ENCODE measurements at regions not wholly inside any gene's neighbourhood (a gene's known extent, or its start where the extent isn't known, plus 50 kb on each side); places are given as distances from the start of the nearest gene placed in this dataset.

DNA sequence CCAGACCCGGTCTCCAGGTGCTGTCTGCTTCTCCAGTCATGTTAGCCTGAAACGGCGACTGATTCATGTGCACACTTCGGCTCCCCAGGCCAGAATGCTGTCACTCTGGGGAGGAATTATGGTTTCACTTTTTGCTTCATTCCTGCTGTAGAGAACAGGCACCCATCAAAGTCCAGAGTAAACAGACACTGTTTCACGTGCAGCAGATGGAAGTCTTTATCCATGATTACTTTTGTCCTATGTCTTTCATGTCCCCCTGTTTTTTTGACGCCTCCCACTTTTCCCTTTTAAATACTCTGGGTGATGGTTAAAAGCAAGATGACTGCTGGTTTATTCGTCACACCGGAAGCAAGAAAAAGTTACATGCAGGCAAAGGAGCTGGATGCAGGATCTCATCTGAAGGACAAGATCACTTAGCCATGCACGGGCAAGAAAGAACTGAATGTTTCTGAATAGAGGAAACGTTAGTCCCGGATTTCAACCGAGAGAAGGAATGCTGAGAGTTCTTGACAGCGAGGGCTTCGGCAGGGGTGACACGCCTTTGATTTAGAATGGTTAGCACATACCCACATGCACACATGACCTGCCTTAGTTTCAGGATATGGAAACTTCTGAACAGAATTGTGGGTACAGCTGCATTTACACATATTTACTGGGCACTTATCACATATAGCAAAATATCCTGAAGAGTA, 250.0 kb upstream of the KLF6 start:
- no peak for DNase-seq

DNA sequence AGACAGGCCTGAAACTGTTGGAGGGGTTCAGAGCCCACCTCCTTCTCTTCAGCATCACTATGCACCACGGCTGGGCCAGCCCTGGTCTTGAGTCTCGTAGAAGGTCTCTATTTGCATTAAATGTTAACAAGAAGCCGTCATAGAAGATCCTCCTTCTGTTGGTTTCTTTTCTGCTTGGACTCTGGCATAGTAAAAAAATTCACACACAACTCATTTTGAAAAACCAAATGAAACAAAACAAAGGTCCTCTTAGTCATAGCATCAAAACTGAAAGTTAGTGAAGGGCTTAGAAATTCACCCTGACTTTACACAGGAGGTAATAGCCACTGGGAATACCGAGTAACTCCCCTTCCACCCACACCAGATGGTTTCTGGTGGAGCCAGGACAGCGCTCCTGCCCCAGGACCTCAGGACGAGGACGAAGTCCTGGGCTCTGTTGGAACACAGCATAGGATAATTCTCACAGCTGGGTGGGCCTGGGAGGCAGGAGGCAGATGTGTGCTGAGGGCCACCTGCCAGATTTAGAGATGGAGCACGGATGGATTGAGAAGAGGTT, 248.4 kb upstream of the KLF6 start:
- DNase-seq, result no peak

DNA sequence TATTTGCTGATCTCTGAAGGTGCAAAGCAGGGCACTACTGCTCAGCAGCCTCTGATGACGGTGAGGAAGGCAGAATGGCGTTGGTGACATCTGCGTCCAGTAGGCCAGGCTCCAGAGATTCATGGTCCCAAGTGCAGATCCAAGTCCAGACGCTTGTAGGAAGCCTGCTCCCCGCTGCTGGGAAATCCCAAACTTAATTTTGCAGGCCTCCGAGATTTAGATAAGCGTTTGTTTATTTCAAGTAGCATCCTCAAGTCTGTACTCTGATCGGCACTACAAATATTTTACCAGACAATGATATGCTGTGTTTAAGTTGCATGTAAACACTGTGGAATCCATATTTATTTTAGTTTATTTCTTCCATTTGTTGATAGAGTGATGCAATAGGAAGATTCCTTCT, 244.9 kb upstream of the KLF6 start:
- no peak for DNase-seq

DNA sequence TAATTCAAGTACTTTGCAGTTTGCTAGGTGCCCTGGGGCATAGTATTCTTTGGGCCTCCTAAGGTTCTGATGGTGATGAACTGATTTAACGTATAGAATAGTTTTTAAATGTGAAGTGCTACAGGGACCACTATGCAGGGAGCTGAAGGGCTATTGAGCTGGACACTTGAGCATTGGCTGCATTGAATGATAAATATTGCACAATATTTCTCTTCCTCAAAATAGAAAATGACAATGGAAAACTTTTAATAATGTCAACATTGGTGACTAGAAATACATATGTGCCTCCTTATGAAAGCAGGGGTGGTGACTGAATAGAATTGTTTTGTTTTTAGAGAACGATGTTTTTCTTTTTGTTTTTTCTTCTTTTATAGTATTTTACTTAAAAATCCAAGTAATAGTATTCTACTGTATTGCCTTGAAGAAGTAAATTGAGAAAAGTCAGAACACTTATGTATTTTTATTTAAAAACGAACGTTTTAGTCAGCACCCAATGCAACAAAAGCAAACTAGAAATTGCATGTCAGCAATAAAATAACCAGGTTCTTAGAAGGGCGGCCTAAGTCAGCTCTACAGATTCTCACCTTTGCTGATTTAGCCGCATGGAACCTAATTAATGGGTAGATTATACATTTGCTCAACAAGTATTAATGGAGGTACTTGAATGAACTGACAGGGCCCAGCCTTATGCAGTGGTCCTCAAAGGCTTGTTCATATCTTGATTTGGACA, 244.0 kb upstream of the KLF6 start:
- no peak for DNase-seq

DNA sequence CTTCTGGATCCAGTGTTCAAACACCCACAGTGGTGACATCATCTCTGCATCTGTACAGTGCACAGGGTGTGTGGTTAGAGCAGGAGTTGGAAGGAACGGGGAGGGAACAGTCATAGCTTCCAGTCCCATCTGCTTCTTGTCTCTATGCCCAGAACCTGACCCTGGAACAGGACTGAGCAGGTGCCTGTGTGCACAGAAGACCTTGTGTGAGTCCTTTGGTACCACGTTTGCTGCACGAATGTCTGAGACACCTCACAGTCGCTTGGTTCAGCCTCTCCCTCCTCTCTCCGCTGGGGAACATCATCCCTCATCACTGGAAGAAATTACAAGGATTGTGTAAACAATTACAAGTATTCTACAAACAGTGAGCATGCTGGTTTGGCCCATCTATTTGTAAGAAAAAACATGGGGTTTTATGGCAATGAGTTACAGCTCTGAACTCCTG, 243.0 kb upstream of the KLF6 start:
- DNase-seq, result no peak

DNA sequence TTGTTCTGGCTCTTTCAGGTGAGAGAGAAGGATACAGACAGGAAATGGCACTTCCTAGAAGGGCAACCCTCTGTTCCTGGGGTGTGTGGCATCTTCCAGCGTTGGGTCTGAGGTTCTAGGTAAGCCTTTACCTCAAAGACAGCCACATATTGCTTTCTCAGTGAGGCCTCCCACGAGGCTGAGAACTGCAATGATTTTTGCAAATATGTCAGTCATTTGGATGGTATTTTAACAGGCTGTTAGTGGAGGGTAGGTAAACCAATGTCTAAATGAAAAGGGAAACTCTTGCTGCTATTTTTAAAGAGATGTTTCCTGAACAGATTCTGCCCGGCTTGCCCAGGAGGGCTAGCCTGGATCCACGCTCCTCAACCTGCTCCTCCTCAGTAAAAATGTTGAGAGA, 240.3 kb upstream of the KLF6 start:
- no peak for DNase-seq

DNA sequence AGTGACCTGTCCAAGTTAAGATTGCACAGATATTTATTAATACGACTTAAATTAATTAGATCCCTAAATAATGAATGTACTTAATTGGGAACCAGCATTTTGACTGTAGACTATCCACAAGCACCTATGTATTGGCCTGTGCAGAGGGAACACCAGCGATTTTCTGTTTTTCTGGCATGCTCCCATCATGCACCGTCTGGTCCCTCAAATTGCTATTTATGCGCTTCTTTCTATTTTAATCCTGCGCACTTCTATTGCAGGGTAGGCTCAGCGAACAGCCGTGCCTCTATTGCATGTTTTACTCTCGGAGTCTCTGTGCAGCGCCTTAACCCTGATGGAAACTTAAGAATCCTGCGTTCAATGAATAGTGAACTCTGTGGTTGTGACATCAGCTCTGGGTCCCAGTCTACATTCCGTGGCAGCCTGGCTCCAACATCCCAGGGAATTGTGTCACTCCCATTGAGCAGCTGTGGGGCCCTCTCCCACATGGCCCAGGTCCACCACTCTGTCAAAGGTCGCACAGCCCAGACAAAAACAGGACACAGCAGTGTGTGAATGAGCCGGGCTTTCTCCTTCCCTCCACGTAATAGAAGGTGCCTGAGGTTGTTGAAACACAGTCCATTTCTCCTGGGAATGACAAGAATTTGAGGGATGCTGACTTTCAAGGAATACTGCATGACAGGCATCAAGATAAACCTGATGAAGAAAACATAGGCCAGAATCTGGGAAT, 239.7 kb upstream of the KLF6 start:
- no peak for DNase-seq

DNA sequence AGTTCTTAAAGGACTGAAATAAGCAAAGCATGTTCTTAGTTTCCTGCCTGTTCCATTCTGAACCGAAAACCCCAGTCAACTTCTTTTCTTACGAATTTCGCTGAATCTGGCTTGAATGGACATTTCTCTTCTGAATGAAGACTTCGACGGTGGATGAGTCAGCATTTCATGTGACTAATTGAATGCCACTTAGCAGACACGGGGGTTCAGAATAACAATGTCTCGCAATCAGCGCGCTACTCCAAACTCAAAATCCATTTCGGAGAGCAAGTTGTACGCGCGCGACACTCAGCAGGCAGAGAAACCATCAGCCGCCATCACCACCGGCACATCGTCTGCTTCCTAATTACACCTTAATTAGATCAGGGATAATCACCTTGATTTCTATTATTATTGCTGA, 239.0 kb upstream of the KLF6 start:
- no peak for DNase-seq

DNA sequence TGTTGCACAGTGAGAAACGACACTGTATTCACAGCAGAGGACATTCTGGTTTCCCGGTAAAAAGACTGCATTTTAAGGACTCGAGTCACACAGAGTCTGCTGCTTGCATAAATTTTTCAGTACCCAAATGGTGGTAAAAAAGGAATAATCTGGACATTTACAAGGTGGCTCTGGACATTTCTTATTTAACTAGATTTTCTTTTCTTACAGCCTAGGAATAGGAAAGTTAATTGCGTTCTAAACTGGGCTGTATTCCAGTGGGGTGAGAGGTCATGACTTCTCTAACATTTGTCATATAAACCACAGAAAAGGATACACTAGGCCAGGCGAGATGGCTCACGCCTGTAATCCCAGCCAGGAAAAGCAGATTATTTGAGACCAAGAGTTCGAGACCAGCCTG, 237.5 kb upstream of the KLF6 start:
- no peak for DNase-seq

DNA sequence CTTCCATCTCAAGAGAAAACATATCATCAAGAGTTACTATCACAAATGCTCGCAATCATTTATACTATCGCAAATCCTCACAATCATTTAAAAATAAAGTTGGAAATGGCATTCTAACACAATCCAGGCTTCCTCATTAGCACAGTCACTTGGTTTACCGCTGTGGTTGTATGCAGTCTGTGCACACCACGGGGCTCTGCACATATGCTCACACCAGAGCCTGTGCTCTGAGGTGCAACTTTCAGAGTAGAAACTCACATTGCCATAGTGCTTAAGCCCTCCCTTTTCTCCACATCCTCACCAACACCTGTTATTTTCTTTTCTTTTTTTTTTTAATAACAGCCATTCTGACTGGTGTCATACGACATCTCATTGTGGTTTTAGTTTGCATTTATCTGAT, 235.6 kb upstream of the KLF6 start:
- DNase-seq, result no peak

DNA sequence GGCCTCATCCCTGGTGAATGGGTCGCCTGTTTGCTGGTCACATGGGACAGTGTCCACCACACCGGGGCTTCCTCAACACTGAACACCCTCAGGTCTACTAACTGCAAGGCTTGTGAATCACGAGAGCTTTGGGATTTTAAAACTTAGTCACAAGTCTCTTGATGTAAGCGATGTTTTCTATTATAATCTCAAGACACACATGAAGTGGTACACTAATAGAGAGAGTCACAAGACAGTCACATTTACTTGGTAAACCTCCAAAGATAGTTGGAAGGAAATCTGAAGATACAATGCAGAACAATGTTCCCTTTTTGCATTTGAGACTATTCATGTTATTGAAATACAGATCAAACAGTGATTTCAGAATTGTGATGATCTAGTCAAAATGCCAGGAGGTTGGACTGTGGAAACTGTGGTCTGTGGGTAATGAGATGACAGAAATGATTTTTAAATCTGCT, 233.1 kb upstream of the KLF6 start:
- no peak for DNase-seq

DNA sequence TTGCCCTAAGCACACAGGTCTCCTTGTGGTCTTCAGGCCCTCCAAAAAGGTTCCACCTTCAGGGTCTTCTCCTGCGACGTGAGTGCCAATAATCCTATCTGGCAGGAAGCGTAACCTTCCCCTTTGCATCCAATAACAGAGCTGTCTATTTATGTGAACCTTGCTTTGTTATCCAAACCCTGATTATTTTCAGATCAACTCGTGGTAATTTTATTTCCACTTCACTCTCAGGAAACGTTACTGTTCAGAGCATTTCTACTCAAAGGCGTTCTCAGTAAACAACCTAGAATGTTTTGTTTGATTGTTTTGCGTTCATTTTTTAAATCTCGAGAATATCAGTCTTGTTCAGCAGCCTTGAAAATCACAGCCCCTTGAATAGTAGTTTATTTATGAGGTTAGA, 232.3 kb upstream of the KLF6 start:
- DNase-seq, result no peak

DNA sequence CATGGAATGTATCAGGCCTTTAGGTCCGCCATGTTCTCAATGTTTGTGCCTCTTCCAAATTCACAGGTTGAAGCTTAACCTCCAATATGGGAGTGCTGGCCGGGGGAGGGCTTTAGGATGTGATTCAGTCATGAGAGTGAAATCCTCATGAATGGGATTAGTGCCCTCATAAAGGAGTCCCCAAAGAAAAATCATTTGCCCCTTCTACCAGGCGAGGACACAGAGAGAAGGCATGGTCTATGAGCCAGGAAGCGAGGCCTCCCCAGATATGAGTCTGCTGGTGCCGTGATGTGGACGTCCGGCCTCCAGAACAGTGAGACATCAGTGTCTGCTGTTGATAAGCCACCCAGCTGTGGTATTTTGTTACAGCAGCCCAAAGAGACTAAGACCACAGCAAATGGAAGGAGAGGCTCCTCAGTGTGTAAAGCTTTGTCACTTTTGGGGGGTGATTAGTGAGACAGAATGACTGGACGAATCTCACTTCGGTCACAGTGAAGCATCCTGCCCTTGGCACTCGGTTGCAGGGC, 231.3 kb upstream of the KLF6 start:
- DNase-seq, result no peak

DNA sequence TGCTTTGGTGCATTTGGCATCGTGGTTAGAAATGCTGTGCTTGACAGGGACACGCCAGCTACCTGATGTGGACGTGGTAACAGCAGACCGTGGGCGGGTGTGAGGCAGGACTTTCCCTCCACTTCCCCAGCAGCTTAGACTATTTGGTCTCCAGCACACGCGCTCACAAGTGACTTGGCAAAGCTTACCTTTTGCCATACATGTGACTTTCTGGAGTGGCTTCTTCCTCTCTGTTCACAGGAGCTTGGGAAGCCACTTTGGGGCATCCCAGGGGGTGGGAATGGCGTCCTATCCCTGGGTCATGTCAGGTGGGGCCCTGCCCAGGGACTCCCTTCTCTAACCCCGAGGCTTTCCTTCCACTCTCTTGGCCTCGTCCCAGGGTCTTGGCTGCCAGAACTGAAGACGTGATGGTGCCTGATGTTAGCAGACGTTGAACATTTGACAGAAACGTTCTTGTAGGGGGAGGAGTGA, 228.7 kb upstream of the KLF6 start:
- no peak for DNase-seq

DNA sequence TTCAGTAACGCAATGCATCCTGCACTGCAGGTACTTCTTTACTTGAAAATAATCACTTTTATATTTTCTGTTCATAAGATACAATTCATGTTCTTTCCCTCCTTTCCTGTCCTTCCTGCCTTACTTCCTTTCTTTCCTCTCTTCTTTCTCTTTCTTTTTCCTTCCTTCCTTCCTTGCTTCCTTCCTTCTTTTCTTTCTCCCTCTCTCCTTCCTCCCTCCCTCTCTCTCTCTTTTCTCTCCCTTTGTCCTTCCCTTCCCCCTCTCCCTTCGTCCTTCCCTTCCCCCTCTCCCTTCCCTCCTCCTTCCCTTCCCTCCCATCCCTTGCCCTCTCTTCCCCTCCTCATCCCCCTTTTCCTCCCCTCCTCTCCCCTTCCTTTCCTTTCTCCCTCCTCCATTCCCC, 227.8 kb upstream of the KLF6 start:
- DNase-seq, result no peak

DNA sequence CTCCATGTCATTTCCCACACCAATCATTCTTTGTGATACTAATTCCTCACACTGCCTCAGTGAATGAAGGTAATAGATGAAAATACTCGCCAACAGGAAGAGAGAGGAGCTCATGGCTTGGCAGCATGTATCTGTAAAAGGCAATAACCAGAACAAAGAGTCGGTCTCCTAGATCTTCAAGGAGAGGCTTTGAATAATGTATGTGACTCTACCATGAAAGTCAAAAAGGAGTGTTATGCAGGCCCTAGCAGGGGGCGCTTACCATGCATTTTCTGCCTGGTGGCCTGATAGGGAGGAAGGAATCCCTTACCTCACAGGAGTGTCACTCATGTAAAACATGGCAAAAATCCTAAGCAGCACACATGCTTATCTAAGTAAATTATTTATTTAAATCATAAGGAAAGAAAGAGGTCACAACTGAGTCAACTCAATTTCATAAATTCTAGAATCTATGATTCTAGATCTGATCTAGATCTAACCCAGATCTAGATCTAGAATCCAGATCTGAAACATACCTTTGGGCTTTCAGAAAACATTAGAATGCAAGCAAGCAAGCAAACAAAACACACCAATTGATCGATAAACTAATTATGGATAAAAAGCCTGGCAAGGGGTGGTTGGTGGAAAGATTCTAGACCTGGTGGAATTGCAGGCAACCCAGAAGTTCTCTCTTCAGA, 226.3 kb upstream of the KLF6 start:
- DNase-seq, result no peak

DNA sequence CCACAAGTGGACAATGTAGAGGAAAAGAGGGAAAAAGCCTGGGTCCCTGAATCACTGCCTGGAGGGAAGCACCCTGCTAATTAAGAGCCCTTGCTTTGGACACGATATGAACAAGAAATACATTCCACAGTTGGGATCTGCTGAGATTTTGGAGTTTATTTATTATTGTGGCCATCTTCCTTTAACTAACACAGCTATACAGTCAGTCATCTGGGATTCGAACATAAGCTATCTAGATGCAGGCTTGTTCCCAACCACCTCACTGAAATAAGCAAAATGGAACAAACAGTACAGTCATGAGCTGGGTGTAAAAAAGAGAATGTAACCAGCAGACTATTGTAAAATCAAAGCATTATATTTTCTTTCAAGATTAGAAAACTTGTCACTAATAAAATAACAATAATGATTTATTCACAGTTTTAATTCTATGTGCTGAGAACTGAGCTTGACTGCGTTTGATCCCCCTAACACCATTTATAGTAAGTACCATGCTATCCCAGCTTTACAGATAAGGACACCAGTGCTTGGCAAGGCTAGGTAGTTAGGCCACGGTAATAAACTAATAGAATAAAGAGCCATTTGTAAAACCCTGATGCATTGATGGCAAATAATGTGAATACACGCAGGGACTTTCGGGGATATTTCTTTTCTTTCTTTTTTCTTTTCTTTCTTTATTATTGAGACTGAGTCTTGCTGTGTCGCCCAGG, 223.8 kb upstream of the KLF6 start:
- DNase-seq, result no peak

DNA sequence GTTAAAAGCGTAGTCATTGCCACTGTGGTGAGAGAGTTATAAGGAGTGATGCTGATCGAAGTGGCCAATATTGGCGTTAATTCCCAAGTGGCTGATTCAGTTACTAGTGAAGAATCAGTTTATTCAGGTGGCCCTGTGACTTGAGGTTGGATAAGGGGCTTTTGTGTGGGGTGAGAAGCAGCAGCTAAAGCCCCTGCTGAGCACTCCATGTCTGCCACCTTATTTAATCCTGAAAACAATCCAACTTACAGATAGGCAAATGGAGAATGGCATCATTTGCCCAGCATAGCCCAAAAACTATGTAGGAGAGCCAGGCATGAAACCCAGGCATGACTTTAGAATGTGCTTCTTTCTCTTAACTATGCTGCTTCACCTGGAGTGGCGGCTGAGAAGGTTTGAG, 222.8 kb upstream of the KLF6 start:
- DNase-seq, result no peak

DNA sequence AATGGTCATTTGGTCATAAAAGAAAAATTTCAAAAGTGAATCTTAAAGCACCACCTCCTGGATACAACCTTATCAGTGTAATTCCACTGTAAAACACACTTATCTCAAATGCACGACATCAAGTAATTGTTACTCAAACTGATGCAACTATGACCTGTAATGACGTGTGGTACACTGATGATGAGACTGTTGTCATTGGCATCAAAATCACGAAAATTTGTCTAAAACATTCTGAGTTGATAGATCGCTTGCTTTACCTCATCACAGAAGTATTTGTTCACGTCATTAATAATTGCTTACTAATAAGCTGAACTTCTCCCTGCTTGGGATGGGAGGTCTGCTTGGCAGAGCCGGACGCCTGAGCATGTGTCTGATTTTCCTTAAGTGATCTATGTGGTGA, 221.8 kb upstream of the KLF6 start:
- DNase-seq, result no peak

DNA sequence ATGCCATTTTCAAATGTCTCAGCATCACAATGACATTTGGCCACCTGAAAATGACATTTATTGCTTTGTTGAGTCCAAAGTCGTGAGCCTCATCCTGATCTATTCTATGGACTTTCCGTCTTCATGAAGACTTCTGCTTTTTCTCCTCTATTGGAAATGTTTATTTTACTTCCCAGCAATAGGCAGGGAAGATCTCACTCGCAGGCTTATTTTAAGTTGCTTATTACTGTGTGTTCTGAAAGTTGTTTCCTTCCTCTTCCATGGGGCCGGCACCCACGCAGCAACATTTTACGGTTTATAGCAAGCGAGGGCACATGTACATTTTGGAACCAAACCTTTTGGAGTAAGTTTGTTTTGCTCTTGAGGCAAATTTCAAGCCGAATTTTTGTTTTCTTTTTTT, 221.0 kb upstream of the KLF6 start:
- no peak for DNase-seq

DNA sequence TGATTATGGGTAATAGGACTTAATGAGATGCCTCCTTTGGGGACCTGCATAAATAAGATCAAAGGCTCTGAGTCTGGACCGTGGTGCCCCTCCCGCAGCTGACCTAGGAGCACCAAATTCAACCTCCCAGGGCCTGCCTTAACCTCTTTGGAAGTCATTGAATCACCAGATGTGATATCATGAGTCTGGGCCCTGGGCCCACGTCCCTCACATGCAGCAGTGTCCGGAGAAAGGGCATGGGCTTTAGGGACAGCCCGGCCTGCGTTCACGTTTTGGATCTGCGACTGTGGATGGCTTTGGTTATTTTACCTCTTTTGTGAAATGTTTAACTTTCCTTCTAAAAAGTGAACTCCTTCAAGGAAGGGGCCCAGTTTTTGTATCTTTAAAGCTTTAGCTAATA, 220.0 kb upstream of the KLF6 start:
- DNase-seq, result no peak

DNA sequence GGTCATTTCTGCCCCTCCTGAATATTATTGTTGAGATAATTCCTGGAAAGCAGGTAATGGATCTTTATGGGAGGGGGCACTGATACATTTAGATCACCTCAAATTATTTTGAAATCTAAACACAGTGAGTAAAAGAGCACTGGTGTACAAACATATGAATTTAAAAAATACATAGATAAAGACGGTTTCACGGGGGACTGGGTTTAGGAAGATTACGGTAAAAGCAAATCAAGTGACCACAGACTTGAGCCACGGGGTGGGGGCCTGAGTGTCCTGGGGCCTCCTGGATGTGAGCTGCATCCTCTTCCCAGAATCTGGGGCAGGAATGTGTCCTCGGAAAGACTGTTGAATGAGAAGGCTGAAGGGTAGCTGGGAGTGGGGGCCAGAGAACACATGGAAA, 219.1 kb upstream of the KLF6 start:
- no peak for DNase-seq

Measured in NCI-H1930 (cell line).